Hepatocyte (in vitro differentiated cells): ENCODE measurements at regions not wholly inside any gene's neighbourhood (a gene's known extent, or its start where the extent isn't known, plus 50 kb on each side); places are given as distances from the start of the nearest gene placed in this dataset.

Experiments used
- EZH2 ChIP-seq: fragments of 200-600 bp; sonication (generic); IDR thresholded peaks from 2 replicates; pipeline ENCODE4 v1.6.1; 2016; ENCODE audit warnings: antibody characterized with exemption, mild to moderate bottlenecking, borderline replicate concordance
- EZH2phosphoT487 ChIP-seq: fragments of 200-600 bp; sonication (generic); IDR thresholded peaks from one replicate; pipeline ENCODE4 v1.6.1; 2018; ENCODE audit warnings: antibody characterized with exemption, mild to moderate bottlenecking, low read depth, moderate library complexity; ENCODE audit not compliant: unreplicated experiment, severe bottlenecking
- TF ChIP-seq, protein P1 (sequence below): fragments of 200-600 bp; sonication (generic); IDR thresholded peaks from 2 replicates; pipeline ENCODE4 v1.5.1; 2016; ENCODE audit warnings: antibody characterized with exemption, mild to moderate bottlenecking; ENCODE audit not compliant: poor library complexity

DNA sequence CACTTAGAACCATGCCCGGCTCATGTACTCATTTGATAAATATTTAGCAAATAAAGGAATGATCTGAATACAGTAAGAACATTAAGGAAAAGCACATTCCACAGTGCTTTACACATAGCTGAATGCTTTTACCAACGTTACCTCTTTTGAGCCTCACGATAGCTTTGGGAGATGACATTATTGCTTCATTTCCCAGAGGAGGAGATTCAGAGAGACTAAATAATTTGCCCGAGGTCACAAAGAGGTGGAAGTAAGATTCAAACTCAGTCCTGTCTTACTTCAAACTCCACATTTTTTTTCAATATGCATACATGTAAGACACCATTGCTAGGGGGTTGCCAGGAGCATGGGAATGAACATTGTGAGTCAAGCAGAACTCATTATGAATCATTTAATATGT is 538.5 kb downstream of the BCOR start:
- TF ChIP-seq EZH2 (no peak), EZH2phosphoT487 (no peak)
- TF ChIP-seq, protein P1, sequence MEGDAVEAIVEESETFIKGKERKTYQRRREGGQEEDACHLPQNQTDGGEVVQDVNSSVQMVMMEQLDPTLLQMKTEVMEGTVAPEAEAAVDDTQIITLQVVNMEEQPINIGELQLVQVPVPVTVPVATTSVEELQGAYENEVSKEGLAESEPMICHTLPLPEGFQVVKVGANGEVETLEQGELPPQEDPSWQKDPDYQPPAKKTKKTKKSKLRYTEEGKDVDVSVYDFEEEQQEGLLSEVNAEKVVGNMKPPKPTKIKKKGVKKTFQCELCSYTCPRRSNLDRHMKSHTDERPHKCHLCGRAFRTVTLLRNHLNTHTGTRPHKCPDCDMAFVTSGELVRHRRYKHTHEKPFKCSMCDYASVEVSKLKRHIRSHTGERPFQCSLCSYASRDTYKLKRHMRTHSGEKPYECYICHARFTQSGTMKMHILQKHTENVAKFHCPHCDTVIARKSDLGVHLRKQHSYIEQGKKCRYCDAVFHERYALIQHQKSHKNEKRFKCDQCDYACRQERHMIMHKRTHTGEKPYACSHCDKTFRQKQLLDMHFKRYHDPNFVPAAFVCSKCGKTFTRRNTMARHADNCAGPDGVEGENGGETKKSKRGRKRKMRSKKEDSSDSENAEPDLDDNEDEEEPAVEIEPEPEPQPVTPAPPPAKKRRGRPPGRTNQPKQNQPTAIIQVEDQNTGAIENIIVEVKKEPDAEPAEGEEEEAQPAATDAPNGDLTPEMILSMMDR = no peak
